ENCODE measurements at regions not wholly inside any gene's neighbourhood (a gene's known extent, or its start where the extent isn't known, plus 50 kb on each side); places are given as distances from the start of the nearest gene placed in this dataset.

DNA sequence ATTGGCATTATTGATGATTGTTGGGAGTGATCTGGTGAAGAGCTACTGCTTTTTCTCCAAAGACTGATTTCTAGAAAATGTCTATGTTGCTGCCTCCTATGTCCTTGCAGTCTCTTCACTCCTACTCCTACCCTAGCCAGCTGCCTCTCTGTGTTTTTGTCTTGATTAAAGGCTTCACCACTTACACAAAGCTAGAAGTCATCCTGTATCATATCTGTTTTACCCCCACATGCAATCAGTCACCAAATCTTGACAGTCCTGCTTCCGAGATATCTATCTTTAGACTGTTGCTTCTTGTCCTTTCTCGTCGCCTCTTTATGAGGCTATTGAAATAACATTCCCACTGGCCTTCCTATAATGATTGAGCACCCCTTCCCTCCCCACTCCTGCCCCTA, 84.5 kb upstream of the ITGA4 start:
- H3K79me2 ChIP-seq (ENCODE audit: insufficient read depth, low read length): no peaks in the 10 kb centered on the region
- H3K9ac ChIP-seq (ENCODE audit: low read depth, low read length): peak overlapping the region; percentile 24
- peak overlapping the region; percentile 58 for H2AFZ ChIP-seq (ENCODE audit: low read depth, low read length)
- no peaks in the 10 kb centered on the region for H3K27me3 ChIP-seq (ENCODE audit: insufficient read depth, low read length, poor library complexity)
- H3K4me2 ChIP-seq (ENCODE audit: insufficient read depth, low read length): no peak overlapping the region
- peak overlapping the region; percentile 80 for H3K27ac ChIP-seq (ENCODE audit: low read length)
- peaks cover 42% of the 10 kb centered on the region for H3K4me1 ChIP-seq (ENCODE audit: insufficient read depth, low read length)
- H3K9me3 ChIP-seq (ENCODE audit: insufficient read depth, low read length, severe bottlenecking): no peaks in the 10 kb centered on the region
- ATAC-seq (ENCODE audit: insufficient read depth, low read depth) (no peak), DNase-seq (no peak)
- TF ChIP-seq CTCF (IDR thresholded peaks at IDR 0.05; ENCODE audit: borderline replicate concordance, extremely low read depth, low read length, poor library complexity, severe bottlenecking) (no peak), EZH2 (IDR thresholded peaks at IDR 0.05; ENCODE audit: borderline replicate concordance, low read depth, low read length, severe bottlenecking) (no peak)
- no peaks in the 10 kb centered on the region for H4K20me1 ChIP-seq (ENCODE audit: insufficient read depth, low read length)
- H3K36me3 ChIP-seq (ENCODE audit: insufficient read depth, low read length): no peaks in the 10 kb centered on the region; the same call in 1 of the 2 replicates
- H3K4me3 ChIP-seq (ENCODE audit: low read depth in 1 of 2, low read length in 2 of 2): no peak overlapping the region

DNA sequence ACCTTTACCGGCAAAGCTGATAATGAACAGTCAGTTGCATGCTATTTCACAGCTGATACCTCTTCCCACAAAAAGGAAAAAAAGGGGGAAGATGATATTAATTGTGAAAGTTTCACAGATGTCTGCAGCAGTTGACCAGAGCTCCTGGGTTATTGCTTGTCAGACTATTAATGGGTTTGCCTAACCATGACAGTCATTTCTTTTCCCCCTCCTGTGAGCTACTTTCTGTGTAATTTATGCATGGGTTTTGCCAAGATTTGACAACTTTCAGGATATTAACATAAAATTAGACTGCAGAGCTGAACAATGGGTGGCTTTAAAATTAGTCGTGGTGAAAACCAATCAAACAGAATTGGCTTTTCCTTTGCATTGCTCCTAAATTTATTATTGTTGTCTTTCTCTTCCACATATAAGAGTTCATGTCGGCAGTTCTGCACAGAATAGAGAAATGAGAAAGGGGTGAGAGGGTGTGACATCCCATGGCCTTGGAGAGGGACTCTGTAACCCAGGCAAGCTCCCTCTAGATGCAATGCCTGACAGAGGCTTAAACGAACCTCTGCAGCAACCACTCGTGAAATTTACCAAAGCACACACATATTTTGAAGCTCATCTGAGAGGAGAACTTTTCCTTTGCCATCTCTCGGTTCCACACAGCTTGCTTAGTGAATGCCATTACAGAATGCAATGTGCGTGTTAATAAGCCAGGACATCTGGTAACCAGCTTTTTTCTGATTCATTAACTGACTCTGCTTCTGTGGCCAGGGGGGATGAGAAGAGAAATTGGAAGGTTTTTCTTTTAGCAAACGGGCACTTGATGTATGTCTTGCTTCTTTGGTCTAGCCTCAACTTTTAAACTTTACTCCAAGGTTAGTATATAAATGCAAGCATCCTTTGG, 82.2 kb upstream of the ITGA4 start:
- H3K4me1 ChIP-seq (ENCODE audit: insufficient read depth, low read length): peaks cover 42% of the 10 kb centered on the region
- no peak for DNase-seq
- no peak for ATAC-seq (ENCODE audit: insufficient read depth, low read depth)

GRCh38 chr2:181376442-181376841, 80.7 kb upstream of the ITGA4 start:
- peak; percentile 41; the same call in 1 of the 3 replicates for ATAC-seq (ENCODE audit: insufficient read depth, low read depth)
- no peak overlapping the region for H3K4me2 ChIP-seq (ENCODE audit: insufficient read depth, low read length)
- H3K4me1 ChIP-seq (ENCODE audit: insufficient read depth, low read length): peaks cover 31% of the 10 kb centered on the region

More for the DNA sequence above, 82.2 kb upstream of the ITGA4 start:
- Histone ChIP-seq H3K4me2 (ENCODE audit: insufficient read depth, low read length) (no peak overlapping the region), H3K27ac (ENCODE audit: low read length) (peak overlapping the region; percentile 2; the same call in 1 of the 2 replicates), H3K27me3 (ENCODE audit: insufficient read depth, low read length, poor library complexity) (no peaks in the 10 kb centered on the region), H3K4me3 (ENCODE audit: low read depth in 1 of 2, low read length in 2 of 2) (no peak overlapping the region), H3K36me3 (ENCODE audit: insufficient read depth, low read length) (no peaks in the 10 kb centered on the region; the same call in 1 of the 2 replicates), H4K20me1 (ENCODE audit: insufficient read depth, low read length) (no peaks in the 10 kb centered on the region), H3K9me3 (ENCODE audit: insufficient read depth, low read length, severe bottlenecking) (no peaks in the 10 kb centered on the region), H2AFZ (ENCODE audit: low read depth, low read length) (no peak overlapping the region), H3K9ac (ENCODE audit: low read depth, low read length) (no peak overlapping the region), H3K79me2 (ENCODE audit: insufficient read depth, low read length) (no peaks in the 10 kb centered on the region)
- TF ChIP-seq CTCF (IDR thresholded peaks at IDR 0.05; ENCODE audit: borderline replicate concordance, extremely low read depth, low read length, poor library complexity, severe bottlenecking) (no peak), EZH2 (IDR thresholded peaks at IDR 0.05; ENCODE audit: borderline replicate concordance, low read depth, low read length, severe bottlenecking) (no peak)

More at GRCh38 chr2:181376442-181376841, 80.7 kb upstream of the ITGA4 start:
- peak; percentile 21 for DNase-seq
- Histone ChIP-seq H4K20me1 (ENCODE audit: insufficient read depth, low read length) (no peaks in the 10 kb centered on the region), H3K27ac (ENCODE audit: low read length) (peak overlapping the region; percentile 22; the same call in 1 of the 2 replicates), H3K4me3 (ENCODE audit: low read depth in 1 of 2, low read length in 2 of 2) (no peak overlapping the region), H3K9me3 (ENCODE audit: insufficient read depth, low read length, severe bottlenecking) (no peaks in the 10 kb centered on the region), H3K79me2 (ENCODE audit: insufficient read depth, low read length) (no peaks in the 10 kb centered on the region), H3K27me3 (ENCODE audit: insufficient read depth, low read length, poor library complexity) (no peaks in the 10 kb centered on the region), H3K36me3 (ENCODE audit: insufficient read depth, low read length) (no peaks in the 10 kb centered on the region; the same call in 1 of the 2 replicates), H3K9ac (ENCODE audit: low read depth, low read length) (no peak overlapping the region), H2AFZ (ENCODE audit: low read depth, low read length) (no peak overlapping the region)
- TF ChIP-seq CTCF (IDR thresholded peaks at IDR 0.05; ENCODE audit: borderline replicate concordance, extremely low read depth, low read length, poor library complexity, severe bottlenecking) (no peak), EZH2 (IDR thresholded peaks at IDR 0.05; ENCODE audit: borderline replicate concordance, low read depth, low read length, severe bottlenecking) (no peak)
